Panc1 (cell line): ENCODE measurements at regions not wholly inside any gene's neighbourhood (a gene's known extent, or its start where the extent isn't known, plus 50 kb on each side); places are given as distances from the start of the nearest gene placed in this dataset.
A peak's percentile ranks its signal among the peaks of the same experiment; 100 is the strongest.

Experiments
- ATAC-seq: fragments of 200-7000 bp; cut with Tn5 transposase; 2 replicates; pipeline ENCODE4 v1.9.1; 2020; ENCODE audit warnings: mild to moderate bottlenecking, moderate library complexity
- BruUV-seq: library from RNA; stranded (reverse); fragments of 400-500 nt; replicated peaks from 2 replicates; lab custom pipeline; 2021; lab: Mats Ljungman, UMichigan
- CTCF ChIA-PET: fragments of 300-600 bp; sonication (Branson Sonifier 250); formaldehyde crosslinking; loops from one replicate; lab custom pipeline; 2022; ENCODE audit warnings: antibody characterized with exemption; lab: Charles Lee
- POLR2A ChIA-PET: fragments of 300-600 bp; sonication (Branson Sonifier 250); formaldehyde crosslinking; loops from one replicate; lab custom pipeline; 2022; ENCODE audit warnings: antibody characterized with exemption; lab: Charles Lee
- DNase-seq: peaks from one replicate; pipeline ENCODE4 v3.0.0-alpha.2; 2010; ENCODE audit warnings: low read depth, low spot score
- H3K27ac ChIP-seq: 2 replicates; pipeline ENCODE4 v1.5.1; 2011; ENCODE audit warnings: mild to moderate bottlenecking, low read length, inconsistent platforms
- H3K27me3 ChIP-seq: fragments of 200-500 bp; sonication (Bioruptor generic); 2 replicates; pipeline ENCODE4 v1.6.0; 2014; ENCODE audit warnings: low read length, inconsistent platforms; ENCODE audit not compliant: control insufficient read depth, insufficient read depth
- H3K36me3 ChIP-seq: fragments of 200-500 bp; sonication (Bioruptor generic); 2 replicates; pipeline ENCODE4 v1.5.1; 2014; ENCODE audit warnings: inconsistent platforms, mild to moderate bottlenecking, low read length, moderate library complexity; ENCODE audit not compliant: control insufficient read depth, insufficient read depth
- H3K4me1 ChIP-seq: 2 replicates; pipeline ENCODE4 v1.5.1; 2011; ENCODE audit warnings: inconsistent platforms, mild to moderate bottlenecking, low read length, moderate library complexity; ENCODE audit not compliant: control insufficient read depth, insufficient read depth
- H3K4me3 ChIP-seq, 2 experiments: 2 replicates each; pipeline ENCODE4 v1.5.1; 2011 to 2012; ENCODE audit warnings: low read depth in 2 of 2, low read length in 2 of 2, mild to moderate bottlenecking in 2 of 2, inconsistent platforms in 1 of 2, moderate library complexity in 1 of 2
- H3K9me3 ChIP-seq: fragments of 200-500 bp; sonication (Bioruptor generic); 2 replicates; pipeline ENCODE4 v1.5.1; 2014; ENCODE audit warnings: low read depth, mild to moderate bottlenecking, inconsistent platforms, low read length, moderate library complexity; ENCODE audit not compliant: control insufficient read depth, insufficient read depth
- CTCF ChIP-seq: fragments of 450-650 bp; IDR thresholded peaks from 2 replicates; pipeline ENCODE4 v1.5.1; 2017; ENCODE audit warnings: mild to moderate bottlenecking
- POLR2AphosphoS5 ChIP-seq: IDR thresholded peaks from 2 replicates; pipeline ENCODE4 v1.6.1; 2012; ENCODE audit warnings: mild to moderate bottlenecking, low read depth, low read length, moderate library complexity
- REST ChIP-seq, 2 experiments: IDR thresholded peaks; 2 replicates each; pipeline ENCODE4 v1.6.1; 2011 to 2012; ENCODE audit warnings: low read depth in 2 of 2, control low read depth in 1 of 2, low read length in 1 of 2, mild to moderate bottlenecking in 1 of 2, moderate library complexity in 1 of 2; ENCODE audit not compliant: insufficient read depth in 1 of 2
- SIN3A ChIP-seq: IDR thresholded peaks from 2 replicates; pipeline ENCODE4 v1.6.1; 2012; ENCODE audit warnings: low read depth, mild to moderate bottlenecking, low read length, moderate library complexity, borderline replicate concordance; ENCODE audit not compliant: insufficient read depth
- TCF7L2 ChIP-seq: IDR thresholded peaks from 2 replicates; pipeline ENCODE4 v1.6.1; 2011; ENCODE audit warnings: mild to moderate bottlenecking, low read depth, low read length, inconsistent platforms
- in situ Hi-C: cut with HindIII; loops from 2 replicates; pipeline ENCODE4 v1.10.0; 2016; ENCODE audit warnings: low sequenced_read_pairs, low pct_unique_long_range_greater_than_20kb
- intact Hi-C: fragments of 100-400 bp; cut with micrococcal nuclease; formaldehyde crosslinking; loops from one replicate; pipeline ENCODE4 v1.10.0; 2022; ENCODE audit not compliant: unreplicated experiment

DNA sequence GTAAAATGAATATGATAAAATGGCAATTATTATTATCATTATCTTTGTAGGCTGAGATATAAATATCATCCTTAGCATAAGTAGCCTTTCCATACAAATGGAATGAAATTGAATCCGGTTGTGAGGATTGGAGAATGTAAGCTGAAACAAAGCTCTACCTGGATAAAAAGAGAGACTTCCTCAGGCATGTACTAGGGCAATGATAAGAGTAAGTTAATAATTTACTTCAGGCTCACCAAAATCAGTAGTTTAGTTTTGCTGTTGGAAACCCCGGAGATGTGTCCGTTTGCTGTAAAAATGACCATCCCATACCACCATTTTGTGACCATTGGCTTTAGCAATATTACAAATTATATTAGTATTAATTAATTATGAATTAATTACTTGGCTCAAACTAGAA lies 96.3 kb downstream of the C12orf75 start:
- ATAC-seq (no peak), DNase-seq (no peak)
- no TSS peak for BruUV-seq
- Histone ChIP-seq H3K4me3 (no peak overlapping the region), H3K27ac (no peak overlapping the region), H3K9me3 (no peaks in the 10 kb centered on the region), H3K27me3 (no peaks in the 10 kb centered on the region), H3K36me3 (no peaks in the 10 kb centered on the region), H3K4me1 (no peaks in the 10 kb centered on the region)
- CTCF ChIA-PET = no interaction called here
- POLR2A ChIA-PET = no interaction called here
- intact Hi-C loops = loop anchor here (10.0 kb wide), 1 partner anchor 608 kb away; no protein-coding TSS in a partner anchor
- no peak for TF ChIP-seq POLR2AphosphoS5
- TF ChIP-seq TCF7L2 = no peak
- TF ChIP-seq REST (IDR thresholded peaks at IDR 0.05; ENCODE audit: insufficient read depth in 1 of 2, low read depth in 2 of 2, low read length in 1 of 2) = no peak
- no peak for TF ChIP-seq CTCF
- no peak for TF ChIP-seq SIN3A
- in situ Hi-C loops = no loop called here

GRCh38 chr12:105427883-105428282 lies 97.4 kb downstream of the C12orf75 start:
- Histone ChIP-seq H3K27ac (0 out of 2 replicates have a peak overlapping the region, but pooled peaks have one; percentile 1), H3K36me3 (no peaks in the 10 kb centered on the region), H3K4me1 (no peaks in the 10 kb centered on the region), H3K4me3 (no peak overlapping the region), H3K27me3 (no peaks in the 10 kb centered on the region), H3K9me3 (no peaks in the 10 kb centered on the region)
- CTCF ChIA-PET = no interaction called here
- intact Hi-C loops = loop anchor here (10.0 kb wide), 1 partner anchor 607 kb away; no protein-coding TSS in a partner anchor
- no TSS peak for BruUV-seq
- in situ Hi-C loops = no loop called here
- DNase-seq (no peak), ATAC-seq (no peak)
- no peak for TF ChIP-seq POLR2AphosphoS5
- no peak for TF ChIP-seq SIN3A
- no peak for TF ChIP-seq CTCF
- no peak for TF ChIP-seq REST (IDR thresholded peaks at IDR 0.05; ENCODE audit: insufficient read depth in 1 of 2, low read depth in 2 of 2, low read length in 1 of 2)
- TF ChIP-seq TCF7L2 = no peak
- POLR2A ChIA-PET = no interaction called here
